GM21360 (cell line): ENCODE measurements at regions not wholly inside any gene's neighbourhood (a gene's known extent, or its start where the extent isn't known, plus 50 kb on each side); places are given as distances from the start of the nearest gene placed in this dataset.

Experiments used
- ATAC-seq: cut with Tn5 transposase; IDR thresholded peaks from one replicate; pipeline ENCODE4 v1.9.1; 2021; ENCODE audit warnings: mild to moderate bottlenecking, moderate library complexity; ENCODE audit not compliant: unreplicated experiment

DNA sequence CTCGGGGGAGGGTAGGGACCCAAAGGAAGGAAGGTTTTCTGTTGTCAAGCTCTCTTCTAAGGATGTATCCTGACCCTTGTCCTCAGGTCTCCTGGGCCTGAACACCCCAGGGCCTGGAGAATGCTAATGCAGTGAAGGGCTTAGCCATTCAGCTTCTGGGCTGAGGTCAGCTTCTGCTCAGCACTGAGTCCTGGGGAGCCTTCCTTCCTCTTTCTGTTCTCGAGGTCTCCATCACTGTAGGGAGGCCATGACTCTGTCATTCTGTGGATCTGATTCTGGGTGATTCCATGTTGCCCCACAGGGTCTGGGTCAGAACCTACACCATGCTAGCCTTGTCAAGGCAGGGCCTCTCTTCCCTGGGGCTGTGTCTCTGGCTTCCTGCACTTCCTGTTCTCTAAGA is 712.7 kb downstream of the DHX35 start:
- no peak for ATAC-seq

DNA sequence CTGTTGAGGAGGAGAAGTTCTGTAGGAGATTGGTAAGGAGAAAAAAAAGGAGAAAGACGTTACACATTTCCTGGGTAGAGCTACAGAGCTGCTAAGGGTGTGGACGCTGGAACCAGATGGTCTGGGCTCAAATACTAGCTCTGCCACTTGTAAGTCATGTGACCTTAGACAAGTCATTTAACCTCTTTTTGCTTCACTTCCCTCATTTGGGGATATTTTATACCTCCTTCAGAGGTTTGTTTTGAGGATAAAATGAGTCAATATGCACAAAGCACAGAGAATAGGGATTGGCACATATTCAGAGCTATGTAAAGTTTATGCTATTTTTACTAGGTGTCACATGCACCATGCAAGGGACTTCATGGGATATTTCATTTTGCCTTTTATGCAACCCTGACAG is 708.8 kb downstream of the DHX35 start:
- peak; percentile 52 for ATAC-seq

DNA sequence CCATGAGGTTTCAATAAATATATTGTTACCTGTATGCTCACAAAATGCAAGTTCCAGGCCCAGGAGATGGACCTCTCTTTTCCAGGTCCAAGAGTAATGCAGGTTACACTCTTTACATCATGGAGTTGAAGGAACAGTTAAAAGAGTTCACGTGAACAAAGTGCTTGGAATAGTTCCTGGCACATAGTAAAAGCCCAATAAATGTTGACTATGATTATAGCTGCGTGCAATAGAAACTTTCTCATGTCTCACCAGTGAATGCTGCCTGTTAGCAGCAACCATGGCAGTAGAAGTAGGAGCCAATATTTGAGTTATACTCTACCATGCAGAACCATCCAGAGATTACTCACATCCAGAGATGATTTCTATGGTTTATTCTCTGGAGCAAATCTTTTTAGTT is 707.5 kb downstream of the DHX35 start:
- no peak for ATAC-seq

DNA sequence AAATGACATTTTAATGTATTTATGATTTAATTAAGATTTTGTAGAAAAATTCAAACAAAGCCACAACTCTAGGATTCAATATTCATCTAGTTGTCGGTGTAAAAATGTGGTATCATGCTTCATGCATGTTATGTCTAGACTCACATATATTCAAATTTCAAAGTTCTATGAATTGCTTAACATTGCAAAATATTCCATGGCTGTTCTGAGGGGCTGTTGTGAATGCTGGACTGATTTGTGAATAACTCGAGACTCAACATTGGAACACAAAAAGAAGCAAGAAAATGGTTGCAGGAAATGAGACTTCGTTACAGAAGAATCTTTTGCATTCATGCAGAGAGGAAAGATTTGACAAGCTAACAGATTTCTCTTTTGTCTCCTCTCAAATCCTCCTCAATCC is 705.9 kb downstream of the DHX35 start:
- ATAC-seq = no peak

DNA sequence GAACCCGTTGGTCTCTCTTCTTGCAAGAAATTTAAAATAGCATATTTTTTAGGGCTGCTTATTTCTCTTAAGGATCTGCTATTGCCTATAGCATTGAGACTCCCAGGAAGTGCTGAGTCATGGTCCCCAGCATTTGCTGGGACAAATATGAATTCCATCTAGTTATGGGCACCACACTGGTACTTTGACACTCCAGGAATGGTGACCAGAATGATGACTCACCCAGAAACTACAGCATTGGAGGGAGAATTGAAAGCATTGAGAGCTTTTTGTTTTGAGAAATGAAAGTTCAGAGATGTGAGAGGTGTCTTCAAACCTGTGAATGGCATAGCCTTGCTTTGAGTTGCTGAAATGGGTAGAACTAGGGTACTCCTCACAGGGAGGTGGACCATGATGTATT is 699.7 kb downstream of the DHX35 start:
- ATAC-seq = no peak

DNA sequence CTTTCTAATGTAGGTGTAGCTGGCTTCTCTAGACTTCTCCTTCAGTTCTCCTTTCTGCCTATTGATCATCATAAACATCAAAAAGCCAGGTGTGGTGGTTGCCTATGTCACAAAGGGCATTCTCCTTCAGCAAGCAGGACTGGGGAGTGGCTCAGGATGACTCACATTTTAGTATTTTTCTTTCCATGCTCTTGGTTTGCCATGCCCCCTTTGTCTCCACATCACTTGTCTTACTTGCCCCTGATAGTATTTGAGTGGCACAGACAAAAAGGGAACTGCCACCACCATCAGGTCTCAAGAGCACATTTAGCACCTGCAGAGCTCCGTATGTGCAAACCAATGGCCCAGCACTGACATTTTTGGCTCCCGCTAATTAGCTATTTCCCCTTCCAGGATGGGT is 698.8 kb downstream of the DHX35 start:
- ATAC-seq = no peak

DNA sequence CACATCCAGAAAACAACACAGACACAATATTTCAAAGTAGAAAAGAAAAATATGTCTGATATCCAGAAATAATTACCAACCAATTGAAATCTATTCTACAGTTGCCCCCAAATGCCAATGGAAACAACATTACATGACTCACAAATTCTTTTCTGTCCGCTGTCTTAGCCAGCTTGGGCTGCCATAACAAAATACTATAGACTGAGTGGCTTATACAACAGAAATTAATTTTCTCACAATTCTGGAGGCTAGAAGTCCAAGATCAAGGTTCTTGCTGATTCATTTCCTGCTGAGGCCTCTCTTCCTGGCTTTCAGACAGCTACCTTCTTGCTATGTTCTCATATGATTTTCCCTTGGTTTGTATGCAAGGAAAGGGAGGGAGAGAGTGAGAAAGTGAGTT is 698.1 kb downstream of the DHX35 start:
- ATAC-seq = no peak

DNA sequence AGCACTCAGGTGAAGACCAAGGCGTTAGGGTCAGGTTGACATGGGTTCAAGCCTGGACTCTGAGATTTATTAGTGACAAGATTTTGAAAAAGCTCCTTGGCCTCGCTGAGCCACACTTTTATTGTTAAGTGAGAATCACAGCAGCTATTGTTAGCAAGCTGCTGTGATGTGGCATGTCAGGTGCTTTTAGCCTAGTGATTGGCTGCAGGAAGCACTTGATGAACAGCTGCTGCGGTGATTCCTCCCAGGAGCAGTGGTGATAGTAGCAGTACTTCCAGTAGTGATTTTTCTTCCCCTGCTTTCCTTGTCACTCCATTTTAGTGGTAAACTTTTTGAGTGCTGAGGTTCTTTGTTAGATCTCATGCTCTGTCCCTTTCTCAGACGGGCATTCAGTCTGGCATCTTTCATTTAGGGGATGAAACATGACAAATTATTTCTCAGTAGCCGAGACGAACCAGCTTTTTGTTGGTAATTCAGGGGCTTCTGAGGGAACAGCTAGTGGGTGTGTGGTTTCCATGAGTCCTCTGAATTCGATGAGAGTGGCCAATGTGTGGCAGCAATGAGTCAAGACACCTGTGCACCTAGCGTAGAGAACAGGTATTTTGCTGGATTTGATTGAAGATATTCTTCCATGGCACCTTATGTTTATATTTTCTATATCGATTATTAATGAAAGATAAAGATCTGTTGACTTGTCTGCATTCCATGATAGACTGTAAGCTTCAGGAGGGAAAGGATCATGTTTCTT is 696.7 kb downstream of the DHX35 start:
- ATAC-seq = no peak

DNA sequence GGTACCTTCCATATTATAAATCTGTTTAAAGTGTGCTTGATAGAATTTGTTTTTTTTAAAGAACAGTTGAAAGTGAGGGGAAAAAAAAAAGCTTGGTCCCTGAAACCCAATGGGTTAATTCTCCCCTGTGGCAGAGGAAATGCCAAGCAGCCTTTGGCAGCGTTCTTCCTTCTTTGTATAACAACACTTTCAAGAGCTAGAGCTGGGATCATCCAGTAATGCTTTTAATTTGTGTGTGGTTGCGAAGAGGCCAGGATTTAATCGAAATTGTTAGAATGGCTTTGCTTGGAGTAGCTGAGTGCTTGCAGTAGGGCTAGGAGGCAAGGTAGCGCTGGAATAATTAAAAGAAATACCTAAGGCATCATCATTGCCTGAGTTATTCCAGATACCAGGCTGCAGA is 692.0 kb downstream of the DHX35 start:
- ATAC-seq = no peak

DNA sequence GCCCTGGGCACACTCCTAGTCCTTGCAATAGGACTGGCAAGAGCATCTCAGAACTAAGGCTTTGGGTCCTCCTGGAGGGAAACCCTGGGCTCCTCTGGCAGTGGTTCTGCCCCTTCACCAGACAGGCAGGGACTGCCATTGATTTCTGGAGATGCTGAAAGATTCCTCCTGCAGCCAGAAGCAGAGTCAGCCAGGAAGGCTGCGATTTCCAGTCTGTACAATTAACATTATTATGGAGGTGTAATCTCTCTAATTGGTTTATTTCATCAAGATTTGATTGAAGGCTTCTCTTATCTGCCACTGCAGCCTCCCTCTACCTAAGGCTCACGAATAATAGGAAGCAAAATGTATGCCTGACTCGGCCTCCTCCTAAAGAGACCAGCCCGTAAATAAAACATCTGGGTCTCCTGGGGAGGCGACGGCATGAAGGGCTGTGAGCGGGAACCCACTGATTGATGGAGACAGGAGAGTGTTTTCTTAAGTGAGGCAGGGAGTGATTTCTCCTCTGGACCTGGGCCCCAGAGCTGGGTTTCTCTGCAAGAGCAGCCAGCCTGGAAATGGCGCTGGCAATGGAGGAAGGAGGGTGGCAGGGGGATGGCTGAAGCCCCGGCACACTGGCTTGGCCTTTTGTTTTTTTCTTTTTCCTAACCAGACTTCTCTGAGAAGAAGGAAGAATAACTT is 689.6 kb downstream of the DHX35 start:
- no peak for ATAC-seq

DNA sequence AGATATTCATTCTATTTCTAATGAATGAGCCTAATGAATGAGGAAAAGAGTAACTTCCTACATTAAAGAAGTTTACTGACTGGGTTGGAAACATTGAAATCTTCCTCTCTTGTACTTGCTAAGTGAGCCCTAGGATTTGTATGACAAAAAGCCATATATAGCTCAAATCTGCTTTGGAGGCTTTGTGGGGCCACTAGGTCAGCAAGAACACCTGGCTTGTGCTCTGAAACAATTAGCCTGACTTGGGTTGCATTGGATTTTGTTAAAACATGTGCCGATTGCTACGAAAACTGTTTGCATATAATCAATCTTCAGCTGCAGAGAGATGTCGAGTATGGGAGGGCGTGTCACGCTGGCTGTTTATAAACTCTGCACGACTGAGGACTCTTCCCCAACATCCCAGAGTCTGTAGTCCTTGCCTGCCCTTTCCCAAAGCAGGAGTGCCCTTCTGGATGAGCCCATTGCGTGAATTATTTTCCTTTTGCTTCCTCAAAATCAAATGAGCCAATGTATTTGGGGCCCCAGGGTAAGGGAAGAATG is 684.8 kb downstream of the DHX35 start:
- no peak for ATAC-seq

DNA sequence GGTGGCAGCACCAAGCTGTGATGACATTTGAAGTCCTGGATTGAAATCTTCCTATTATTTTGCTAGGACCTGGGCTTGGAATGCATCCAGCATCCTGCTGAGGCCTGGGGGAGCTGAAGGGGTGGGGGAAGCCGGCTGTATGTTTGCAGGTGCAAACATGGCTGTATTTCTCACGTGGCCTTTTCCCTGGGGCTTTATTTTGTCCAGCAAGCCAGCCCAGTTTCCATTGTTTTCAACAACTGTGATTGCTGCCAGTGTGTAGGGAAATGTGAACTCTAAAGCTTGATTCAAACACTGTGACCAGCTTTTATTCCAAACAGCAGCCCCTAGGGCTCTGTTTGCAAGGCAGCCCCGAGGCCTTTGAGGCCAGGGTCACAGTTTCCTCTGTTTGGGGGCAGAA is 683.0 kb downstream of the DHX35 start:
- ATAC-seq = no peak

DNA sequence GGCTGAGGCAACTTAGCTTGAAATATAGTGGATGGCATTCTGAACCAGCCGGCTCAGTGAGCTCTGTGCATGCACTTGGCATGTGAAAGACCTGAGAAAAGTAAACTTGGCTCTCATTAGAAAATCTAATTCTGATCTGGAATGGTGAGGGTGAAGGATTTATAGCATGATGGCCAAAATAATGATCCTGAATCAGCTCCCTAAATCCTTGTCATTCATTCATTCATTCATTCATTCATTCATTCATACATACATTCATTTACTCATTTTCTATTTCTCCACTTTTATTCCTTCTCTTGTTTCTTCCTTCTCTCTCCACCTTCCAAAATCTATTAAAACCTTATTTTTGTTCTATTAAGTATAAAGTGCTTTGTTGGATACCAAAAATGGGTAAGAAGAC is 681.1 kb downstream of the DHX35 start:
- ATAC-seq = no peak

DNA sequence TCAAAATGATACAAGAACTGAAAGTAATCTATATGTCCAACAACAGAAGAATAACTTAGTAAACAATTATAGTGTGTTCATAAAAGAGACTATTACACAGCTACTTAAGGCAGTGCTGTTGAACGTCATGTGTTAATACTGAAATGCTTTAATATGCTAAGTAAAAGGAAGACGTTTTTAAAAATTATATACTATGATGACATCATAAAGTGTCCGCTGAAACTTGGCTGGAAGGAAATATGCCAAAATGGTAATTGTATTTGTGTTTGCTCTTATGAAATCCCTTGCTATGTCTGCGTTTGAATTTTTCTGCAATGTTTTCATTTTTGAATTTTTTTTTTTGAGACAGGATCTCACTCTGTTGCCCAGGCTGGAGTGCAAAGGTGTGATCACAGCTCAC is 679.3 kb downstream of the DHX35 start:
- no peak for ATAC-seq

DNA sequence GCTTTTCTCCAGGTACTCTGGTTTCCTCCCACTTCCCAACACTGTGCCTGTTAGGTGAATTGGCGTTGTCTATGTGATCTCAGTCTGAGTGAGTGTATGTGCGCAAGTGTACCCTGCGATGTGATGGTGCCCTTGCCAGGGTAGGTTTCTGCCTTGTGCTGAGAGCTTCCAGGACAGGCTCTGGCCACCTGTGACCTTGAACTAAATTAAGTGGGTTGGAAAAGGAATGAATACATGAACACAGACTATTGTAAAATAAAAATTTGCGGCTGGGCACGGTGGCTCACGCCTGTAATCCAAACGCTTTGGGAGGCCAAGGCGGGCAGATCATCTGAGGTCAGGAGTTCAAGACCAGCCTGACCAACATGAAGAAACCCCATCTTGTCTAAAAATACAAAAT is 678.0 kb downstream of the DHX35 start:
- ATAC-seq = no peak

DNA sequence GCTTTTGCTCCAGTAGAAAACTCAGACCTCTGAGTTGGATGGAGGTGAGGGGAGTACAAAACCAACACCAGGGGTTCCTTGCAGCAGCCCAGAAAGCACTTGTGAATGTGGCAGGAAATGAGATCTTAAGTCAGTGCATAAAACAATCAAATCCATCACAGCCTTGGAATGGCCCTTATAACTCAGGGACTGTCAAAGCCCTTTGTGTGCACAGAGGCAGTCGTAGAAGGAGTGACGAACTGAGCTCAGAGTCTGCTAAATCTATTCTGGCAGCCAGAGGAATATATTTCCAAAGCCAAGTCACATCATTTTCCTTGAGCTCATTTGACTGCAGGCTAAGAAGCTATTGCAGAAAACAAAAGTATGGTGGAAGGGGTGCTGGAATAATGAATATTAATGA is 676.6 kb downstream of the DHX35 start:
- ATAC-seq = no peak

DNA sequence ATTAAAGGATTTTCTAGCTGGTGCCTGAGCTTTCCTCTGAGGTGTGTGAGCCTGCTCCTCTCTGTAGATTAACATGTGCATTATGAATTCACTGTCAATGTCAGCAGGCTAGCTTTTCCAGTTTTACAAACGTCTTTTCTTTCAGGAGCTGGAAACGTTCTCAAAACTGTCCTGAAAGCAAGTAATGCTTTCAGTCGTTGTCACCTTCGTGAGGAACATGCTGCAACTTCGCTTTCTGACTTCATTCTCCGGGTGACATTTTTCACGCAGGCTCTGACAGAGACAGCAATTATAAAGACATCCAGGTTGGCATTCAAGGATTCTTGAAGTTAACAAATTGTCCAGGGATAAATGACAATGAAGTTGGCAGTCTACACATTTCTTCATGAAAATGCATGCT is 671.5 kb downstream of the DHX35 start:
- no peak for ATAC-seq

DNA sequence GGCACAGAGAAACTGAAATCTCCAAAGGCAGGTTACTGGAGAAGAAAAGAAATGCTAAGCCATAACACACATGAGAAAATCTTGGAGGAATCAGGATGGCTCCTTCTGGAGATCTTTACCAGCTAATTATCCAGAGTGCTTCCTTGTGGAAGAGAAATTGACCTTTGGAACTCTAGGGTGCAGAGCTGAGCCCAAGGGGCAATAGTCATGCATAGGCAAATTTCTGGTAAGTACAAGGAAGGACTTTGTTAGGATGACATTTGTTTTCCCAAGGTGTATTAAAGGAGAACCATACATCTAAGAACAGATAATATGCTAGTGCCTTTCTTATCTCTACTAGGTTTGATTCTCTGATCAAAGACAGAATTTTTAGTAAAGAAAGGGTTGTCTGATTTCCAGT is 670.6 kb downstream of the DHX35 start:
- no peak for ATAC-seq

DNA sequence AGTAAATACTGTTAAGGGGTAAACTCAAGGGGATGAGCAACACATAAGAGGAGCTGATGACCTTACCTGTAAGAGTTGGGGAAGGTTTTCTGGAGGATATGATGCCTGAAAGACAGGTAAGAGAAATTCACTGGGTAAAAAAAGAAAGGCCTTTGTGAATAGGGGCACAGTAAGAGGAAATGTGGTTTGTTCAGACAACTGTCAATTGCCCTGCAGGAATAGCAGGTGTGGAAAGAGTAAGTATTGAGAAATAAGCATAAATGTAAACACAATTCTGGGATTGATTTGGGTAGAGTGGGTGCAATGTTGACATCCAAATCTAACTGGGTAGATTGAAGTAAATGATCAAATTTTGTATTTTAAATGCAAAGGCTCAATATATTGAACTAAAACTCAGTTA is 670.0 kb downstream of the DHX35 start:
- ATAC-seq = no peak

DNA sequence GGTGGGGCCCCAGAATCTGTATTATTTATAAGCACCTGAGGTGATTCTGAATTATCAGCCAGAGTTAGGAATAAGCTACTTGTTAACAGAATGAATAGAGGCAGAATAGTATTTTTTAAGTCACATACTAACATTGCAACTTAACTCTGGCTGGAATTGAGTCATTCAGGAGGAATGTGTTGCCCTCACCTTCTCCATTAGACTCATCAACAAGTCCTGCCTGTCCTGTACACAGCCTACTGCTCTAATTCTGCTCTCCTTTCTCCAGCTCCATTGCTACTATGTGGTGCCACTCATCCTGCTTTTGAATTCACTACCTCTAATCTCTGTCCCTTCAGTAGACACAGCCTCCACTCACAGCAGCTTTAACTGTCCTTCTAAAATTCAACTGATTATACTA is 669.4 kb downstream of the DHX35 start:
- ATAC-seq = no peak

DNA sequence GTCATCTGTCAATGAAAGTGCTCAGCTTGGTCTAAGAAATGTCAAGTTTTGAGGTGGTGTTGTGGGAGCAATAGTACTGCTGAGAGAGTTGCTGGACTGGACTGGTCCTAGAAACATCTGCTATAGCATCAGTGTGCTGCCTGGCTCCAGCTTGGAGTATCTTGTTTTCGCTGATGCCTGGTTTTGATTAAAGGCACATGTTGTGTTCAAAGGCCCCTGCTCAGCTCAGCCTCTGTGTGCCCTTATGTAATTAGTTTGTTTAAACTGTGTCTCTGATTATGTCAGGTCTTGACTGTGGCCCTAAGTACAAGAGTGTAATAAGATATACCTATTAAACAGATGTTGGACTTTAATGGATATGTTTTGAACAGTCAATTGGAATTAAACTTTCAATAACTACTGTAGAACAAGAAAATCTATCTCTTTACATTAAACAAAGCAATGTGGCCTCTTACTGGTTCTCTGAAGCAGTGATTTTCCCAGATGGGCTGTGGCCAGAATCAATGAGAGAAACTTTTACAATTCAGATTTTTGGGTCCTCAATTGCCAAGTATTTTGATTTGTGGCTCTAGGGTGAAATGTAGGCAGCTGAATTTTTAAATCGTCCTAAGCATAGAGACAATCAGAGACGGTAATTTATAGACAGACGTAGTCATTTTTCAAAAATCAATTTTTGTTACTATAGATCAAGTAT is 668.2 kb downstream of the DHX35 start:
- ATAC-seq = no peak

DNA sequence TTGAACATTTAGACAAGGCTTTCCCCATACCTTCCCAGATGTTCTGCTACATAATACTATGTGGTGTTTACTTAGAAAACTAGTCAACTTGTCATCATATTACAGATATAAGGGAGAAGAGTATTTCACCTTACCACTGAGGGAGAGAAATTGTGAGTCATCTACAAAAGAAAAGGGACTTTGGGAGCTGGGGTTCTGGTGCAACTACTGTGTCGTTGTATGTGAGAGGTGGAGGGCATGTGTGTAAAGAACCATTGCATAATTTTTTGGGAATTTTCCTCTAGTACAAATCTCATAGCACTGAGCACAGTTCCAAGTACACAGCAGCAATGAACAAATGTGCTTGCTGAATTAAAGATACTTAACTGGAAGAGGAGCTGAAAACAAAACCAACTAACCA is 665.6 kb downstream of the DHX35 start:
- ATAC-seq = no peak
